Osteocyte (in vitro differentiated cells): ENCODE measurements at regions not wholly inside any gene's neighbourhood (a gene's known extent, or its start where the extent isn't known, plus 50 kb on each side); places are given as distances from the start of the nearest gene placed in this dataset.

Source experiments
- DNase-seq: peaks from one replicate; pipeline ENCODE4 v3.0.0; 2021; ENCODE audit warnings: mixed read lengths; ENCODE audit not compliant: unreplicated experiment; ENCODE audit errors: extremely low spot score
- H3K27ac Mint-ChIP-seq: one replicate; pipeline ENCODE4 v1.8.0; 2021; ENCODE audit warnings: mild to moderate bottlenecking, mixed read lengths; ENCODE audit not compliant: unreplicated experiment
- H3K27me3 Mint-ChIP-seq: one replicate; pipeline ENCODE4 v1.8.0; 2021; ENCODE audit warnings: mixed read lengths; ENCODE audit not compliant: unreplicated experiment
- H3K36me3 Mint-ChIP-seq: one replicate; pipeline ENCODE4 v1.8.0; 2021; ENCODE audit warnings: mixed read lengths; ENCODE audit not compliant: unreplicated experiment
- H3K4me1 Mint-ChIP-seq: one replicate; pipeline ENCODE4 v1.8.0; 2021; ENCODE audit warnings: mixed read lengths; ENCODE audit not compliant: unreplicated experiment
- H3K4me3 Mint-ChIP-seq: one replicate; pipeline ENCODE4 v1.8.0; 2021; ENCODE audit warnings: mild to moderate bottlenecking, moderate library complexity, mixed read lengths; ENCODE audit not compliant: unreplicated experiment
- H3K9me3 Mint-ChIP-seq: one replicate; pipeline ENCODE4 v1.8.0; 2021; ENCODE audit warnings: mixed read lengths; ENCODE audit not compliant: unreplicated experiment
- TF ChIP-seq, protein P1 (sequence below): fragments of 200-600 bp; sonication (generic); IDR thresholded peaks from 2 replicates; pipeline ENCODE4 v1.5.0; 2021; ENCODE audit warnings: antibody characterized with exemption, mild to moderate bottlenecking, moderate library complexity

DNA sequence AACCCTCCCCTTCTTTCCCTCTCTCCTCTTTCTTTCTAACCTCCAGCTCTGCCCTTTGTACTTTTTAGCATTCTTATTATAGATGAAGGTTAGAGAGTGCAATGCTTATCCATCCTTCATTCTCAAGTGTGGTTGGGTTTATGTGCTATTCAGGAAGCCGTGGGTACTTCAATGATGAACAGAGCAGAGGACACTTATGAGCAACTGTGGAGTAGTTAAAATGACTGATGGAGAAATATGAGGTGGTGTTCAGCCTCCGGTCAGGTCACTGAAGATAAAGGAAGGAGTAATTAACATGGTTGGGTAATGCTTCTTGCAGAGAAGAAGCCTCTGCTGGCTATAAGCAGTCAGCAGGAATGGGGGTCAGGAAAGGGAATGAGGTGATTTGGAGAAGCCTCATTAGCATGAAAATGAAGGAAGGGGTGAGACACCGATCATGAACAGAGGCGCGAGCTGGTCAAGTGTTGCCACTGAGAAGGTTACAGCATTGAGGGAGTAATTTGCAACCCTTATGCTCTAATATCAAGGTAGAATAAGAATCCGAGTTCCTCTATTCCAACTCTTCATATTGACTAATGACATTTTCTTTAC, 174.7 kb downstream of the LPIN1 start:
- H3K9me3 Mint-ChIP-seq, result peaks cover 4% of the 10 kb centered on the region
- TF ChIP-seq, protein P1, sequence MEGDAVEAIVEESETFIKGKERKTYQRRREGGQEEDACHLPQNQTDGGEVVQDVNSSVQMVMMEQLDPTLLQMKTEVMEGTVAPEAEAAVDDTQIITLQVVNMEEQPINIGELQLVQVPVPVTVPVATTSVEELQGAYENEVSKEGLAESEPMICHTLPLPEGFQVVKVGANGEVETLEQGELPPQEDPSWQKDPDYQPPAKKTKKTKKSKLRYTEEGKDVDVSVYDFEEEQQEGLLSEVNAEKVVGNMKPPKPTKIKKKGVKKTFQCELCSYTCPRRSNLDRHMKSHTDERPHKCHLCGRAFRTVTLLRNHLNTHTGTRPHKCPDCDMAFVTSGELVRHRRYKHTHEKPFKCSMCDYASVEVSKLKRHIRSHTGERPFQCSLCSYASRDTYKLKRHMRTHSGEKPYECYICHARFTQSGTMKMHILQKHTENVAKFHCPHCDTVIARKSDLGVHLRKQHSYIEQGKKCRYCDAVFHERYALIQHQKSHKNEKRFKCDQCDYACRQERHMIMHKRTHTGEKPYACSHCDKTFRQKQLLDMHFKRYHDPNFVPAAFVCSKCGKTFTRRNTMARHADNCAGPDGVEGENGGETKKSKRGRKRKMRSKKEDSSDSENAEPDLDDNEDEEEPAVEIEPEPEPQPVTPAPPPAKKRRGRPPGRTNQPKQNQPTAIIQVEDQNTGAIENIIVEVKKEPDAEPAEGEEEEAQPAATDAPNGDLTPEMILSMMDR, result no peak
- DNase-seq, result no peak
- H3K4me1 Mint-ChIP-seq, result no peaks in the 10 kb centered on the region
- H3K27me3 Mint-ChIP-seq, result peaks cover 9% of the 10 kb centered on the region
- H3K27ac Mint-ChIP-seq, result no peak overlapping the region
- H3K4me3 Mint-ChIP-seq, result no peak overlapping the region
- H3K36me3 Mint-ChIP-seq, result no peaks in the 10 kb centered on the region

DNA sequence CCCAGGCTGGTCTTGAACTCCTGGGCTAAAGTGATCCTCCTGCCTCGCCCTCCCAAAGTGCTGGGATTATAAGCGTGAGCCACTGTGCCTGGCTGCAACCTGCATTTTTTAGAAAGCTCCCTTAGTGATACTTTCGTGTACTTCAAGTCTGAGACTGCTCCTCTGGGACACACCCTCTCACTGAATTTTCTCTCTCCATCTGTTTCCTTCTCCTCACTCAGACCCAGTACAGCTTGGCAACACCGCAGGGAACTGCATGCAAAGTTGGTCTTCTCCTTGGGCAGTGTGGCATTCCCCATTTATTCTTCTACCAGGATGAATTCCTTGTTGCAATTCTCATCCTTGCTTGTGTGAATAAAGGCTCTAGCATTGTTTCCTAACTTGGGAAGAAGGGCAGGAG, 175.9 kb downstream of the LPIN1 start:
- Mint-ChIP-seq H3K4me3 (no peak overlapping the region), H3K9me3 (peaks cover 4% of the 10 kb centered on the region), H3K4me1 (no peaks in the 10 kb centered on the region), H3K36me3 (no peaks in the 10 kb centered on the region), H3K27ac (no peak overlapping the region), H3K27me3 (peaks cover 9% of the 10 kb centered on the region)
- DNase-seq, result no peak
- TF ChIP-seq, protein P1, result no peak

DNA sequence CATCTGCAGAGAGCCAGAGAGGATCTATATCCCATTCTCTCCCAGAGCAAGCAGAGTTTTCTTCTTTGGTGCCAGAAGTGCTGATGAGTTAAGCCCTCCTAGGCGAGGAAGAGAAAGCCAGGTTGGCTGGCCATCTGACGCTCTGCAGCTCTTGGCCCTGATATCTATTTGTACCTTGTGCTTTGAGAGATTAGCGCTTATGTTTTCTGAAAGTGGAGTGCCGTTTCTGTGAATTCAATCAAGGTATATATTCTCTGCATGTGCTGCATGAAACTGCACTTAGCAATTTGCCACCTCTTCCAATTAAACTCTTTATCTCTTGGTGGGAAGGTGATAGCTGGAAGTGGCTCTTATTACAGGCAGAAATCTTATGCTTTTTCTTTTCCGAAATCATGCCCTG, 177.5 kb downstream of the LPIN1 start:
- Mint-ChIP-seq H3K27ac (no peak overlapping the region), H3K4me1 (no peaks in the 10 kb centered on the region), H3K27me3 (peaks cover 13% of the 10 kb centered on the region), H3K4me3 (no peak overlapping the region), H3K36me3 (no peaks in the 10 kb centered on the region), H3K9me3 (peaks cover 4% of the 10 kb centered on the region)
- TF ChIP-seq, protein P1, result no peak
- no peak for DNase-seq

DNA sequence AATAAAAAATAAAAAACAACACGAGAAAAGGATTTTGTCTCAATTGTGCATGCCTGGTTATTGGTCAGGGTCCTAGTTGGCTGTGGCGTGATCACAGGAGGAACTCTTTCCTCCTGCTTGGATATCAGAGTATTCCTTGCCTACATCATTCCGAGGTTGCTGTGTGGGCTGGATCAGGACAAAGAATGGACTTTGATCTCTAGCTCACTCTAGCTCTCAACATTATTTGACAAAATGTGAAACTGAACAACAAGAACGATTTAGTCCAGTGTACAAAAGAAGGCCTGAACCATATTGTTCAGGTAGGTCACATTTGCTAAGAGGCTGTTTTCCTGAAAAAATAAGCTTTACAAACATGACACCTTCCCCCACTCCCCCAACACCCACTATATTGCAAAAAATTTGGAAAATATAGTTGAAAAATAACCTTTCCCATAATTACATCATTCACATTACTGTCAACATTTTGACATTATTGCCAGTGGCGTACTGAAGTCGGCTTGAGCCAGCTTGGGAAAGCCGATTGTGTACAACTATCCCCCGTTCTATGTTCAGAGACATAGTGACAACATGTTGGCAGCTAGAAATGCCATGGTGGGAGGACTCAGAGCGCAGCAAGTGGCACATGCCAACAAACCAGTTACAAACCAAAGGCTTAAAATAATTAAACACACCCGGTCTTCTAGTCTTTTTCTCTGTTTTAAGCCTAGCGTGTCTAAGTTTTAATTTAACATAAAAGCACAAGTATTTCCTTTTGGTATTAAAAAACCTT, 179.0 kb downstream of the LPIN1 start:
- TF ChIP-seq, protein P1, result no peak
- no peak for DNase-seq
- no peaks in the 10 kb centered on the region for H3K36me3 Mint-ChIP-seq
- H3K4me1 Mint-ChIP-seq, result peaks cover 8% of the 10 kb centered on the region
- H3K9me3 Mint-ChIP-seq, result no peaks in the 10 kb centered on the region
- H3K27me3 Mint-ChIP-seq, result peaks cover 13% of the 10 kb centered on the region
- H3K4me3 Mint-ChIP-seq, result no peak overlapping the region
- no peak overlapping the region for H3K27ac Mint-ChIP-seq

DNA sequence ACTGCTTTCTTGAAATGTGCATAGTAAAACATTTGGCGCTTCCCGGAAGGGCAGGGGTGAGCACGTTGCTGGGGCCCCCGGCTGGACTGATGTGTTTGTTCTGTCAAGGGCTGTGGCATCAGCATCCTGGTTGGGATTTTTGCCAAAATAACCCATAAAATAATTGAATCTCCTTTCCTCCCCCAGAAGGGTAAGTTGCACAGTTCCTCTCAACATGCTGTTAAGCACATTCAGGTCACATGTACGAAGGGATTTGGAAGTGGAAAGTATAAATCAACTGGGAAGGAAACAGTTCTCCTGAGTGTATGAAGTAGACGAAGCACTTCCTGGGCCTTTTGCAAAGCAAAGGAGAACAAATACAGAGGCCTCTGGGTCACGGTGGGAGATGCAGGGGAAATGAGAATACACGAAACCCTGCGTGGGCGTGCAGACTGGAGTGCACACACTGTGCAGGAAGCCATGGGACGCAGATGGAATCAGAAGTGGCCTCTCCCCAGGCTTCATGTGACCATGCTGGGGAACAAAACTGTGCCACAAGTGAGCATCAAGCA, 183.9 kb downstream of the LPIN1 start:
- peak; percentile 64 for DNase-seq
- H3K4me3 Mint-ChIP-seq, result no peak overlapping the region
- H3K27ac Mint-ChIP-seq, result peak overlapping the region; percentile 29
- H3K27me3 Mint-ChIP-seq, result peaks cover 4% of the 10 kb centered on the region
- peaks cover 10% of the 10 kb centered on the region for H3K4me1 Mint-ChIP-seq
- H3K9me3 Mint-ChIP-seq, result no peaks in the 10 kb centered on the region
- peaks cover 2% of the 10 kb centered on the region for H3K36me3 Mint-ChIP-seq
- TF ChIP-seq, protein P1, result no peak
